Thyroid gland (tissue), 4 donors: ENCODE measurements at regions not wholly inside any gene's neighbourhood (a gene's known extent, or its start where the extent isn't known, plus 50 kb on each side); places are given as distances from the start of the nearest gene placed in this dataset.

Source experiments
- CTCF ChIP-seq, 6 experiments: fragments of 200-600 bp in 3 of 6; fragments of 450-650 bp in 3 of 6; sonication (generic) in 3 of 6; IDR thresholded peaks; one replicate each; pipeline ENCODE4 v1.5.1; 2016 to 2019; ENCODE audit warnings: antibody characterized with exemption in 6 of 6, mild to moderate bottlenecking in 2 of 6, inconsistent platforms in 1 of 6, moderate library complexity in 1 of 6
- POLR2A ChIP-seq, 2 donors: fragments of 450-650 bp; IDR thresholded peaks; one replicate each; pipeline ENCODE4 v1.6.1; 2017; ENCODE audit warnings: antibody characterized with exemption in 2 of 2, mild to moderate bottlenecking in 2 of 2, moderate library complexity in 1 of 2

GRCh38 chr1:57945045-57945444, 521.2 kb upstream of the DAB1 start:
- TF ChIP-seq CTCF (IDR thresholded peaks at IDR 0.05), result no peak
- TF ChIP-seq POLR2A (IDR thresholded peaks at IDR 0.05), result no peak
